HG02884 (cell line): ENCODE measurements at regions not wholly inside any gene's neighbourhood (a gene's known extent, or its start where the extent isn't known, plus 50 kb on each side); places are given as distances from the start of the nearest gene placed in this dataset.

Experiments used
- ATAC-seq: cut with Tn5 transposase; IDR thresholded peaks from one replicate; pipeline ENCODE4 v1.9.1; 2021; ENCODE audit warnings: mild to moderate bottlenecking, moderate library complexity; ENCODE audit not compliant: unreplicated experiment

DNA sequence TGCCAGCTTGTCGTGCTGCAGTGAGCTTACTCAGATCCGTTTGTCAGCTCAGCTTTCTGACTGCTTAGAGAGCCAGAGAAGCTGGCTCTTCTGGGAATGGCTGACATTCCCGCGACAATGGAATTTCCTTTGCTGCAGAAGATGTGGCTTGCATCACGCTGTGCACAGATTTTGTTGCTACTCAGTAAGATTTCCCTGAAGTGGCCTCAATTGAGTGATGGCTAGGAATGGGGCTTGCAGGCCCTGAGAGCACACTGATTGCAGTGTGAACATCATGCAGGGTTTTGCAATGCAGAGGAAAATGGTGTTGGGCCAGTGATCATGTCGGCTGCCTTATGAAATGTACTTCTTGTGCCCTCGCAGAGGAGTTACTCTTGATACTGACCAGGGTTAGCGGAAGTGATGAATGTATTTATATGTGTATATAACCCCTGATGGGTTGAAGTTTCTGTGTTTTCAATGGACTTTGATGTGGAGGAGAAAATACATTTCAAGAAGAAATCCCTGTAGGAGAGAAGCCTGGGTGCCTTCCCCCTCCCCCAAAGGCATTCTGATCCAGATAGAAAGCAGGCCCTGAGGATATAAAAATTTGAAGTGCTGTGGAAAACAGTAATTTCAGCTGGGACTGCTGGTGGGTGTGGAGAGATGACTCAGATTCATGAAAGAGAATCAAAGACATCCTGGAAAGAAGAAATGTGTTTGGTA lies 102.5 kb upstream of the PDZRN3 start:
- no peak for ATAC-seq

DNA sequence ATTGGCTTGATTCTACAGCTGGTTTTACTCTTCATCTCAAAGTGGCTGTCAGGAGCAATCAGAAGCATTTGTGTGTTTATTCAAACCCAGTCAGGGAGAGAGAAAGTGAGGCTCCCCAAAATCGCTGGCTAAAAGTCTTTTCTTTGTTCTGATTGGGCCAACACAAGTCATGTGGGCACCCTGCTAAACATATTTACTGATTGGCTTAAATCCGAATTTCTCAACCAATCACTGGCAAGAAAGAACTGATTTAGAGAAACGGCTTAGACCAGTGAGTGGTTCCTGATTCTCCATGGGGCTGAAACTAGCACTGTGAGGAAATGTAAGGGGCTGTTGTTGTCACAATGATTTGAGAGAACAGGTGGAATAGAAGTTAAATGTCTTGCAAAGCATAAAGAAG lies 98.9 kb upstream of the PDZRN3 start:
- no peak for ATAC-seq

DNA sequence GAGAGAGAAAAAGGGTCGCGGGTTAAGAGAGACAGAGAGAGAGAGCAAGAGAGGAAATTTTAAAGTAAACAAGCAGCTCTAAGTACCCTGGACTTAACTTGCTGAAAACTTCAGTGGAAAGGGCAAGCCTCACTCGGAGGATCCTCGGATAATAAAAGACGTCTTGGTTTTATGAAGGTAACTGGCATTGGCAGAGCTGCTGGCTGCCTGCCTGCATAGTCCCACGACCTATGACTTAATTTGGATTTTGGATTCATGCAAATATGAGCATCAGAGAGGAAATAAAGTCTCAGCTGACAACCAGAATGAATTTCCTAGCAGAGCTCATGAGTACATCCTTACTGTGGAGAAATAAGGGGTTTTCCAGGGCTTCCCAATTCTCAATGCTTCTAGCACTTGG lies 95.1 kb upstream of the PDZRN3 start:
- no peak for ATAC-seq

DNA sequence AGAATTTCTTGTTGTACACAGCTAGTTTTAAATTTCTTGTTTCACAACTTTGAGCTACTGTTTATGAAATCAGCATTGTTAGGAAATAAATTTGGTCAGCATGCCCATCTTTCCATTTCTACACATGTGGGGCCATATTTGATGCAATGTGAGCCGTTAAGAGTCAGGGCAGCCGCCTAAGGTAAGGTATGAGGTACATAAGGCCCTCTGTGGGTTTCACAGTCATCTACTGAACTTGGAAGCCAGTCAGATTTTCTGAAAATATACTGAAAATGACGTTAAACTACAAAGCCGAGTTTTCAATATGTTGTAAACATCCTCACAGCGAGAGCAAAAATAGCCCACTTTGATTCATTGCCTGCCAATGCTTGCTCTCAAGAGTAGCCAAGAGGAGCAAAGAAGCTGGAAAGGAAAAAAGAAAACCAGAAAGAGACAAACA lies 94.7 kb upstream of the PDZRN3 start:
- no peak for ATAC-seq

DNA sequence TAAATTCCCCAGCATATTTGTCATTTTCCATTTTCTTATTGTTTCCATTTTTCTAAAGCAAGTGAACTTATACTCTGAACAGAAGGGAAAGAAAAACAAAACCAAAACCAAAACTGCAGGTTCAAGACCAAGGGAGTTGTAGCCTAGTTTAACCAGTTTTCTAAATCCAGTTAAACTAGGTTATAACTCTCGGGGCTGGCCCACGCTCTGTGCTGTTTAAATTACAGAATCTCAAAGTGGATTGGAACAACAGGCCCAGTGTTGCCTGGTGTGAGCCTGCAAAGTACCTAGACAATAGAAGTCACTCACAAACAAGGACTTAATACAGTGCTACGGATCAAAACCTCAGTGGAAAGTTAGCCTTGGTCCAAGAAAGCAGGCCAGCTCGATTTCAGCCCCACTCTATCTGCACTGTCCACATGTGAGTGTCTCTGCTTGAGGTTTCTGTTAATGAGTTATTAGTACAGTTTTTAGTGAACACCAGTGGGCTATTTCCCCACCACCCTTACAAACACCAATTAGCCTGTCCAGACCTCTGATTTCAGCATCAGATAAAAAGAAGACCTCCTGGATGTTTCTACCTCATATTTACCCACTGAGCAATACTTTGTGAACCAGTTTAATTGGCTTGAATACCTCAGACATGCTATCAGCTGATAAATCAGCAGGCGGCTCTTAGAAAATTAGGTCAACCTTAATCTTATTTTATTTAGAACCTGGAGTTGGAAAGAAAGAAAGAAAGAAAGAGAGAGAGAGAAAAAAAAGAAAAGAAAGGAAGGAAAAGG lies 93.8 kb upstream of the PDZRN3 start:
- ATAC-seq: no peak

DNA sequence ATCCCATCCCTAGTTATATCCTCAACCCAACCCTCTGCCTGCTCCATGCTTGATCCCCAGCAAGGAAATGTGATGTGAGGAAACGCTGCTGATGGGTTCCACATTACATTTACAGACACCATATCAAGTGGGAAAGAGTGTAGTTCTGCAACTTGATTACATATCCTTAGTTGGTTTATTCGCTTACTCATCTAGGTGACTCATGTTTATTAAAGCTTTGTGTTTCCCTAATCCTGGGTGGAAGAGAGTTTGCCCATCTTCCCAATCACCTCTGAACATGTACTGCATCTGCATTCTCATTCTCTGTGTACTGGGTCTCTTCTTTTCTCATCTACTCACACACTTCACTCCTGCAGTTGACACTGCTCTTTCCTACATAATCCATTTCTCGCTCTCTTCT lies 91.7 kb upstream of the PDZRN3 start:
- no peak for ATAC-seq

DNA sequence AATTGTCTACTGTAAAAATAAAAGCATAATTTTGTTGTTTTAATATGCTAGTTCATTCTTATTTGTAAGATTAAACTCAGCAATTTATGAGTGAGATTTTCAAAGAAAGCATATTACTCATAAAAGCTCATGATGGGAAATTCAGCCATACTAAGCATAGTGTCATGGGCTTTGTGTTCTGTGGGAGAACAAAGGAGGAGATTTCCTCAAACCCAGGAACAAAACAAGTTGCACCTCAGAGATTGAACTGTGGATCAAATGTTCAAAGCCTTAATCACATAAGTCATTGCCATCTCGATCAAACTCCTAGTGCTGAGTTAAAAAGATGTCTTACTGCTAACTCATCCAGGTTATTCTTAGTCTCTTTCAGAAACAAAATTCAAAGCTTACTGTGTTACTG lies 85.6 kb upstream of the PDZRN3 start:
- no peak for ATAC-seq

DNA sequence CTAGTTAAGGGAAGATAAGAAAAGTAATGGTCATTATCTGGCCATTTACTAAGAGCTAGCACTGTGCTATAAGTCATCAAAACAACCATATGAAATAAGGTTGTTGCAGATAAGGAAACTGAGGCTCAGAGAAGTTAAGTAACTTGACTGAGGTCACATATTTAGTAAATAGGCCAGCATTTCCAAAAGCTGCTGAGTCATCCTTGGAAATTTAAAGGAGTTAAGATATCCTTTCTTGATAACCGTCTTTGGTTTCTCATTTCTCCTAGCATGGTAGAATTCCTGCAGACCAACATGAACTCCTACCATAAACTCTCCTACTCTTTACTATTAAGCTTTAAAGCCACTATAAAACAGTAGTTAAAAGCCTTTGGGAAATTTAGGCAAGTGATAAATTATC lies 85.0 kb upstream of the PDZRN3 start:
- no peak for ATAC-seq

DNA sequence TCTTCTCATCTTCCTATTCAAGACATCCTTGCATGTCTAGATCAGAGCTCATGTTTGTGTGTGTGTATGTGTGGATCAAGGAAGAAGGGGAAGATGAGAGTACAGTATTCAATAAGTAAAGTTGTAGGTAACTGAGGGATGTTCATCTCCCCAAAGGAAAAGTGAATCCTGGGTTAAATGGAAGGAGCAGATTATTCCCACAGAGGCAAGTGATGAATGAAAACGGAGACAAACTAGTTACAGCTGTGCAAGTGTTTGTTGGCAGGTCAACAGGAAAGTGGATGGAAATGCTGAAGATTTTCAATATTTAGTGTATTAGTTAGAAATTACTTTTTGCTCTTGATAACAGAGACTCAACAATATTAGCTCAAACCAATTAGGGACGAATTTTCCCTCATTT lies 84.2 kb upstream of the PDZRN3 start:
- ATAC-seq: no peak

DNA sequence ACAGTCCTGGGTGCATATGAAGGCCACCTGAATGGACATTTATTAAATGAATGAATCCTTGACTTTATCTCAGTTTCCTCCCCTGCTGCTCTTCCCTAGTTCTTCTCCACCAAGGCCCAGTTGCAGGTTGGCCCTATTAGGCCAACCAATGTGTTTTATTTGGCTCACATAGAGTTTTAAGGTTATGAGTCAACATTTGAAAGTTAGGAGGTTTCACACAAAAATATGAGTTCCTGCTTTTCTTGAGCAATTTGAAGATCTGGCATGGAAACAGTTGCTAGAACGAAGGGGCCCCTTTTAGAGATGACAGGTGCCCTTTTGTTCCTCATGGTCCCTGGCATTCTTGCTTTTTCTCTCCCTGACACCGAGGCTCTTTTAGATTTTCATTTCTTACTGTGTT lies 83.0 kb upstream of the PDZRN3 start:
- ATAC-seq: no peak

DNA sequence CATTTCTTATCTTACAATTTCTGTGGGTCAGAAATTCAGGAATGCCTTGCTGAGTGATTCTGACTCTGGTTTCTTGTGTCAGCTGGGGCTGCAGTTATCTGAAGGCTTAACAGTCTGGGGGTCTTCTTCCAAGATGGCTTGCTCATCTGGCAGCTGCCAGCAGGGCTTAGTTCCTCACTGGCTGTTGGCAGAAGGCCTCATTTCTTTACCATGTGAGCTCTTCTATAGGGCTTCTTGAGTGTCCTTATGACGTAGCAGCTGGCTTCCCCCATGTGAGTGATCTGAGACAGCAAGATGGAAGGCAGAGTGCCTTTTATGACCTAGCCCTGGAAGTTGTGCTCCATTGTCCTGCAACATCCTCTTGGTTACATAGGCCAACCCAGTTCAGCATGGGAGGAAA lies 82.0 kb upstream of the PDZRN3 start:
- ATAC-seq: no peak

DNA sequence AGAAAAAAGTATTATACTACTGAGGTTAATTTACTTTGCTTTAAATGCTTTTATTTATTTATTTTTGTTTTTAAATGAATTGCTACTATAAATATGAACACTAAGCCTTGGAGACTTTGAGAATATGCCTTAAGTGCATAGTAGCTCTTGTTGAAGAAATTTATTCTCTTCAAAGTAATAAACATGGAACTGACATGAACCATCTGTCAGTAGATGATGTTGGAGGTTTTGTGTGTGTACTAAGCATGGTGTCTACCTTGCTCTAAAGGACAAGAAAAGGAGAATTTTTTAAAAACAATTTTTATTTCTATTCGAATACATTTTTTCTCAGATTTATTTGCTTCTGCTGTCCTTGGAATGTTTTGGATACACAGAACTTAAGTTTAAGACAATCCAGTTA lies 81.1 kb upstream of the PDZRN3 start:
- ATAC-seq: no peak

DNA sequence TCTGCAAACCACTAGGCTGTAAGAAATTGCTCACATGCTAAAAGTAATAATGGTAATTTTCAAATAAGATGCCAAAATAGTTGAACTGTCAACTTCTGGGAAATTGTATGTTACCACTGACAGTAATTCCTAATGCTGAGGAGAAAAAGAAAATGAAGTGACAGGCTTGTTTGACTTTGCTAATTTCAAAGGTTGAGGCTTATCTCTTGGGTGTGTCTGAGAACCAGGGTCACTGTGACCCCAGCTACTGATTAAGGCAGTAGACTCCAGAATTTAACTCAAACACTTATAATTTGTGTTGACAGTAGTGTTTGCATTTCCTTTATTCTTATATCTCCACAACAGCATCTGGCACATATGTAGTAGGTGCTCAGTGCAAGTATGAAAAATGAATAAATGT lies 74.6 kb upstream of the PDZRN3 start:
- ATAC-seq: no peak

DNA sequence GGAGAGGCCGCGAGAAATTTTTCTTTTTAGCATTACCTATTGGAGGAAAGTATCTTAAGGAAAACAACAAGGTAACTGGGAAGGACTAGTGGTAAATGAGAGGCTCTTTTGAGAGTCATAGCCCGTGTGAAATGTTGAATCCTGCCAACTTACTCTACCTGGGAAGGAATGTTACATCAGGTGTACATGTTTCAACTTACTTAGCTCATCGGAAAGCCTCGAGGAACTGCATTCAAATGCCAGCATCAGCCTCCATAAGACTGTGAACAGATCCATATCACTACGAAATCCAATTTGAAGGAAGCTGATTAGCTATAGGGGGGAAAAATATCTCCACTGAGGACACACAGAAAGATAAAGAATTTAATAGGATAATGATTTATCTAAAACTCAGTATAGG lies 72.3 kb upstream of the PDZRN3 start:
- ATAC-seq: no peak

DNA sequence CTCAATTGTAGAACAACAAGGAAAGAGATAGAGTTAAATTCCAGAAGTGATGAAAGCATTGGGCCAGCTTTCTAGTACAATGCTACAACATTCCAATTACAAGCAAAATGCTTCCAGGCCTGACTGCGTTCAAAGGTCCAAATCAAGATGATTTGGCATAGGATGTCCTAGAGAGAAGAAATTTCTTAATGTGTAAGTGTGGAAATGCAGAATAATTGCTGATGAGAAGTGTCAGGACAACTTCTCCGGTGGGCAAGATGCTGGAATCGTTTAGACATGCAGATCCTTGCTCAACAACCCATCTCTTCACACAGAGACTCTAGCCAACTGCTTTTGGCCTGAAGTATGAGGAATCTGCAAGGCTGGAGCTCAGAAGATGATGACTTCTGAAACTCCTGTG lies 71.1 kb upstream of the PDZRN3 start:
- ATAC-seq: no peak

DNA sequence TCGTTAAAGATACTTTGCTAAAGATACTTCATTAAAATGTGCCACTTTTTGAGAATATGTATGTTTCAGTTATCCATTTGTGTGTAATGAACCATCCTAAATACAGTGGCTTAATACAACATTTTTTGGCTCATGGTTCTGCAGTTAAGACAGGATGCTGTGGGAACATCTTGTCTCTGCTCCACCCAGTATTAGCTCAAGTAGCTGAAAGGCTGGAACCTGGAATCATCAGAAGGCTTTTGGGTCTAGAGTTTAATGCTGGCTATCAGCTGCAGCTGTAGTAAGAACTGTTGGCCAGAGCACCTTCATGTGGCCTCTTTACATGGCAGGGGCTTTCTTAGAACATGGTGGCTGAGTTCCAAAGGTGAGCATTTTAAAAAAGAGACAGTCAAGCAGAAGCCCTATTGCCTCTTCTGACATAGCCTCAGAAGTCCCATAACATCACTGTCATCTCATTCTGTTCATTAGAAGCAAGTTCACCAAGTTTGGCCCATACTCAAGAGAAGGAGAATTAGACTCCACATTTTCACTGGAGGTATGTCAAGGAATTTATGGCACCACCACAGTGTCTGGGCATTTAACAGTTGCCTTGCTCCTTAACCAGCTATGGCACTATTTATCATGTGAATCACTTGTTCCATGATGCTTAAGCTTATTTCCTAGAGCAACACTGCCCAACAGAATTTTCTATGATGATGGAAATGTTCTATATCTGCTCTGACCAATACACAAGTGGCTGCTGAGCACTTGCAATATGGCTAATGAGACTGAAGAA lies 70.4 kb upstream of the PDZRN3 start:
- no peak for ATAC-seq

DNA sequence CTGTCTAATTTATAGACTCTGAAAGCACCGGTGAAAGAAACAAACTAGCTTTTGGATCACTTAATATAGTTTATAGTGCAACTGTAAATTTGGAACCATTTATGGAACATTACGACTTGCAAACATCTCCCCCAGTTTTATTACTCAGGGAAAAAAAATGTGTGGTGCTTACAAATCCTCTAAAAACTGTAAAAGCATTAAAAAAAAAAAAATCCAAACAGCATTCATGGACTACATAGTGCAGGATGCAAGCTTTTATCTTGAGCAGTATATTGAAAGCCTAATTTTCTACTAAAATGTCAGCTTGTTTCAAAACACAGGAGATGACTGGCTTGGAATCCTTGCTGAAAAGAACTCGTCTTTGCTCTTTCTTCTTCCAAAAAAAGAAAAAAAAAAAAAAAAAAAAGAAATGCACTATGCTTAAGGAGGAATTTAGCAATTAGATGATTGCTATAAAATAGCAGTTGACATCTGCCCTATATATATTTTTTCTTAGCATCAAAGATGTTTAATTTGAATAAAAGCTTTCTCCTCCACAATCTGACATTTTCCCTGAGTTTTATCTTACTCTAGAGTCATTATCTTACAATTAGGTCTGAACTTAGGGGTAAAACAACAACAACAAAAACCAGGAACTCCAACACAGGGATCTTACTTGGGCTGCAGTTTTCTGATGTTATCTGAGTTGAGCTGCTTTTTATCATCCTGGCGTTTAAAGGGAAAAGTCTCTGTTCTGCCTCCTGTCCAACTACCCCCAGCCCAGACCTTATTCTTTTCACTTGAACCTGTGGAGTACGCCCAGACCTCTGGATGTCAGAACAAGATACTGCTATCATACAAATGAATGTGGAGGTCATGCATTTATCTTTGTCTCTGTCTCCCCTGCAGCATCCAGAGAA lies 62.6 kb upstream of the PDZRN3 start:
- no peak for ATAC-seq

DNA sequence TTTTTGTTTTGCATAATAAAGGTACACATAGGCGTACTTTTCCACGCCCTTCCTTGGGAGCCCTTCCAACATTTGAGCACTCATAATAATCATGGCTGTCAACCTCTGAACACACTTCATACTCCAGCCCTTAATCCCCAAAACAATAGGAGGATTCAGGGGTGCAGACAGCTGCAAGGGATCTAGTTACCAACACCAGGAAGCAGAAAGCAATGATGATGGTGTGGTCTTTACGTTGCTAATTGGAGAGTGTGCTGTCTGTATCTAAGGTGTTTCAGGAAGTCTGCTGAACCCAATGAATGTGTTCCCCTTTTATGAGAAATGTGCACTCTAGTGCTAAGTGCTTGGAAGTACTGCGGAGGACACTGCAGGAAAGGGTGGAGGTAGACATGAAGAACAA lies 60.3 kb upstream of the PDZRN3 start:
- ATAC-seq: no peak

DNA sequence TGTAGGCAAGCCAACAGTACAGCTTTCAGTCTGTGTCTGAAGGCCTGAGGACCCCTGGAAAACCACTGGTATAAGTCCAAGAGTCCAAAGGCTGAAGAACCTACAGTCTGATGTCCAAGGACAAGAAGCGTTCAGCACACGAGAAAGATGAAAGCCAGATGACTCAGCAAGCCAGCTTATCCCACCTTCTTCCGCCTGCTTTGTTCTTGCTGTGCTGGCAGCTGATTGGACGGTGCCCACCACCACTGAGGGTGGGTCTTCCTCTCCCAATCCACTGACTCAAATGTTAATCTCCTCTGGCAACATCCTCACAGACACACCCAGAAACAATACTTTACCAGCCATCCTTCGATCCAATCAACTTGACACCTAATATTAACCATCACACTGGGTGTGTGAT lies 59.0 kb upstream of the PDZRN3 start:
- no peak for ATAC-seq

DNA sequence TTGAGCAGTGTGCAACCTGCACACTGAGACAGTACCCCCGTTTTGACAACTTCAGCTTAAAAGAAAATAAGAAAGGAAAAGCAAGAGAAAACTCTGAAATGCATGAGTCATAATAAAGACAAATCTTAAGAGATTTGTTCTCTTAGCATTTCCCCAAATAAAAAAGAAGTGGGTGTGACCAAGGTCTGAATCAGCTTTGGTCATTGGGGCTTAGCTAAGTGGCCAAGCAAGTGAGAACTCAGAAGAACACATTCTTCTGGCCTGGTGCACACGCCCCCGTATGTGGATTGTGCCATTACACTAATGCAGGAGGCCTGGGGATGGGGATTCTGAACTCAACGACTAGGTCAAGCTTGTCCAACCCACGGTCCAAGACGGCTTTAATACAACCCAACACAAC lies 56.9 kb upstream of the PDZRN3 start:
- ATAC-seq: no peak

DNA sequence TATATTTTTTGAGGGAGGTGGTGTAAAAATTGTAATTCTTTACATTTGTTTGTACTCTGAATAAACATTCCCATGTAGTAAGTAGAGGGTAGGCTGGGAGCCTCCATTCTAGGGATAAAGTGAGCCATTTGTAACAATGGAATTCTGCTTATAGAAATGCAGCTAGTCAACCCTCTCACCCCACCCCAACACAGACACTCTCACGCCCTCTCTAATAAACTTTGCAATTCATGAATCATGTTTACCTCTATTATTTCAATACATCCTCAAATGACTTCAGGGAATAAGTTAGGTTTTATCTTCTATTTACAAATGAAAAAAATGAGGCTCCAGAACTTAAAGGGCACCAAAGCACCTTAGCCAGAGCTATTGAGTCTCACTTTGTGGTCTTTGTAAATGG lies 56.5 kb upstream of the PDZRN3 start:
- ATAC-seq: no peak
